ENCODE measurements at regions not wholly inside any gene's neighbourhood (a gene's known extent, or its start where the extent isn't known, plus 50 kb on each side); places are given as distances from the start of the nearest gene placed in this dataset.

DNA sequence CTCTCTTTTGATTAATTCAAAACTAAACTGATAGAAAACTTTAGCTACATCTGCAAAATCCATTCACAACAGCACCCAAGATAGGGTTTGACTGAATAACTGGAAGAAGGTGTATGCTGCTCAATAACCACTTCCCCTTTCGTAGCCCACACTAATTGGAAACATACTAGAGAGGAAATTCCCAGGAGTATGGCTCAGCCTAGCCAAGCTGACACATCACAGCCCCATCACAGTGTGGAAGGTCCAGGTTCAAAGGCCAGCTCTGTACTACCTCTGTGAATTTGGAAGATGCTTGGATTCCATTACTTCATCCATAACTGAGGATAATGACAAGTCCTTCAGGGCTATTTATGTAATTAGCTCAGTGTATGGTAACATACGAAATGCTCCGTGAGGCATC is 185.4 kb downstream of the FBXO15 start:
- no peak for DNase-seq

DNA sequence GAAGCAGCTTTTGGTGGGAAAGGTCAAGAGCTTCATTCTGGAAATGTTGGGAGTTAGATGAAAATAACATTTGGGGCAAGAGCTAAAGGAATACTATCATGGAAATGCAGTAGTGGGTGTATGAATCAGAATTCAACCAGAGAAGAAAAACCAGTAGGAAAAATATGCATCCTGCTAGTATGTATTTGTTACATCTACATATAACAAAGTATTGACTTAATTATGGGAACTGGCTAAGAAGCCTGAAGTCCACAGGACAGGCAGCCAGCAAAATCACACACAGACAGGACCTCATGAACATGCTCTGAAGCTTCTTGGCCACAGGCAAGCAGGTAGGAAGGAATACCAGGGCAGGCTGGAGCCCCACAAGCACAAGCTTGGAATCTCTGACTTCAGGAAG is 185.8 kb downstream of the FBXO15 start:
- DNase-seq: no peak

DNA sequence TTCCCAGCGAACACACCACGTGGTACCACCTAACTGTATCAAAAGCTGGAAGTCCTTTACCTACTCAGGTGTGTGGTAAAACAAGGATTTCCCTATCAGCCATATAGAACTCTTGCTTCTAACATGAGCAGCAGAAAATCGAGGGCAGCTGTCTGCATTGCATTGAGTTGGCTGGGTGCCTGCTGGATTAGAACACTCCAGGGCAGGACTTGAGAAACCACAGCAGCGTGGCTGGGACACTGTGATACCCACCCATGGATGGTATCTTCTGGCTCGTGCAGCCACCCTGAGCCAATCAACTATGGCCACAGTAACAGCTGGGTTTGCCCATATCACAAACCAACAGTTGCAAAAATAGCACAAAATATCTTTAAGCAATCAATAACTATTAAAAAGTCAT is 188.3 kb downstream of the FBXO15 start:
- DNase-seq: no peak

DNA sequence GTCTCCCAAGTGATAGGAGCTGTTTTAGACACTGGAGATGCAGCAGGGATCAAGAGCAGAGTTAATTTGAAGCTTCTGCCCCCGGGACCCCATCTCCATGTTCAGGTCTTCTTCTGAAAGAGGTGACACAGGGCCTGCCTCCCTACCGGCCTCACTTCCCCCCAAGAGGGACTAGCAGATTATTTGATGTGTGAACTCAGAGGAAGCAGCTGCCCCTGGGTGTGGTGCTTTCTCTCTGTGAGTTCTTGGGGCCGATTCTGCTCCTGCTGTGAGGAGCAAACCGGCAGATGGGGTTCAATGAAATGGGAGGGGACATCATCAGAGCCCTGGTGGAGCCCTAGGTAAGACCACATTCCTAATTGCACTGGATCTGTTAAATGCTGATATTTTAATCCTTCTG is 193.4 kb downstream of the FBXO15 start:
- no peak for DNase-seq

DNA sequence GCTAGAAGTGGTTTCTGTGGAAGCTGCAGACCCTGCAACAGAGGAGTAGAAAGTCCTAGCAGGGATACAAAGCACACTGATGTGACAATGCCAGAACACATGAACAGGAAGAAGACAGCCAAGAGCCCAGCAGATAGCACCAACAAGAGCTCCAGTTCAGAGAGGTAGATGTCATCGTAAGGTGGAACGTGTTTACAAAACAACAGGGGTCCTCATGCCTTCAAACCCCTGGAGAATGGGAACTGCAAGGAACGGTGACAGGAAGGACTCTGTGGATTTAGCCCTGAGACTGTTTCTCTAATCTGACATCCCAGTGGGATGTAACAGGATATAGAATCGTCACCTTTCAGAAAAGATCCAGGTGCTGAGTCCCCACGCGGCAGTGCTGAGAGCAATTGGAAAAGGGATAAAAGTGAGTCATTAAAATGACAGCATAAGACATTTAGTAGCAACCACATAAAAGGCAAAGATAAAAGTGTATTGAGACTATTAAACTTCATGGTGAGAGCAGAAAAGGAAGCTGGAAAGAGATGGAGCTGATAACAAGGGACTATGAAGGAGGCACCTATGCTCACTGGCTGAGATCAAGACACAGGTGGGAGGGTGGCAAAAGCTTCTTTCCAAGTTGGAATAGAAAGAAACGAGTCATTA is 195.2 kb downstream of the FBXO15 start:
- no peak for DNase-seq

DNA sequence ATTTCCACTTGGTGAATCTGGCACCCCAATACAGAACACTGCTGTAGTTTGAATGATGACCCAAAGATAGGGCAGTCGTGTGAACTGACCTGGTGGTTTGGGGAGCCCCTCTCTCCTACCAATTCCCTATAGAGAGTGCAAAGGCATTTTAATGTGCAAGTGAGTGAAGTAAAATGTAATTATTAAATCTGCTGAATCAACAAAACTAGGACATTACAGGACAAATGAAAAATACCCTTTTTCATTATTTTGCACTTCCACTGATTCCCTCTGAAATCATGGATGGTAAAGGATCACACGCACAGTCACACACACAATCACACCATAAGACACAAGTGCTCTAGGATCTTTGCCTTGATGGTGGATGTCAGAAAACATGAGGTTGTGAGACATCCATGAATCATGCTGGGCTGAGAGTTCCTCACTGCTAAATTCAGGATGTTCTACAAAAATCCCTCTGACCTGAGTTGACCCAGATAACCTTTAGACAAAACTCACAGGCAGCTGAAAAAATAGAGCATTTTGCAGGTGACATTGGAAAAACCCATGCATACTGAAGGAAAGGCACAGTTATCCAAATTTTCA is 197.4 kb downstream of the FBXO15 start:
- no peak for DNase-seq

DNA sequence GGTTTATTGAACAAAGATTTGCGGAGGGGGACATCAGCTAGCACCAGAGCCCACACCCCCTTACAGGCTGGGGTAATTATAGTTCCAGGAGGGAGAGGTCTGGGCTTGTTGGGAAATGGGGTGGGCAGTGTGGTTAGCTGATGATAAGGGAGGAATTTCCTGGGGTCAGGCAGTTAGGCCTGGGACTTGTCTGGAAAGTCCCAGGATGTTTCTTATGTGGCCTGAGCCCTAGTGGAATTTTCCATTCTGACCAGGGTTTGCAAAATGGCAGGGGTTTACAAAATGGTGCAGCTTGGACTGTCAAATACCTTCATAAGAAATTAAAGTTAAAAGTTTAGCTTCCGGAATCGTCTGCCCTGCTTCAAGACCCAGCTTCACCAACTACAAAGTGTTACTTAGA is 199.1 kb downstream of the FBXO15 start:
- no peak for DNase-seq

DNA sequence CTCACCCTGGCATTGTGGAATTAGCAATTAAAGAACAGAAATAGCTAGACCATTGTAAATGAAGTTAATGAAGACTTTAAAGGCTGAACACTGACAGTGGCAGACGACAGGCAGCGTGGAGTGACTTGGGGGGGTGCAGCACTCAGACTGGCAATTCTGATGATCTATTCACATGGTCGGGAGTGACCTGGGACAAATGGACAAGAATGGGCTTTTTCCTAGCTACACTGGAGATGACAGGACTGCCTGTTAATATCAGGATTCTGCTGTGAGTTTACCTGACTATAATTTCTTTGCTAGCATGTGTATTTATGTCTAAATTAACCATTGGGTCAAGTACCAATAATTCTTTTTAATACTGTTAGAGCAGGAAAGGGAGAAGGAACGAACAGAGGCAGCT is 199.6 kb downstream of the FBXO15 start:
- no peak for DNase-seq

DNA sequence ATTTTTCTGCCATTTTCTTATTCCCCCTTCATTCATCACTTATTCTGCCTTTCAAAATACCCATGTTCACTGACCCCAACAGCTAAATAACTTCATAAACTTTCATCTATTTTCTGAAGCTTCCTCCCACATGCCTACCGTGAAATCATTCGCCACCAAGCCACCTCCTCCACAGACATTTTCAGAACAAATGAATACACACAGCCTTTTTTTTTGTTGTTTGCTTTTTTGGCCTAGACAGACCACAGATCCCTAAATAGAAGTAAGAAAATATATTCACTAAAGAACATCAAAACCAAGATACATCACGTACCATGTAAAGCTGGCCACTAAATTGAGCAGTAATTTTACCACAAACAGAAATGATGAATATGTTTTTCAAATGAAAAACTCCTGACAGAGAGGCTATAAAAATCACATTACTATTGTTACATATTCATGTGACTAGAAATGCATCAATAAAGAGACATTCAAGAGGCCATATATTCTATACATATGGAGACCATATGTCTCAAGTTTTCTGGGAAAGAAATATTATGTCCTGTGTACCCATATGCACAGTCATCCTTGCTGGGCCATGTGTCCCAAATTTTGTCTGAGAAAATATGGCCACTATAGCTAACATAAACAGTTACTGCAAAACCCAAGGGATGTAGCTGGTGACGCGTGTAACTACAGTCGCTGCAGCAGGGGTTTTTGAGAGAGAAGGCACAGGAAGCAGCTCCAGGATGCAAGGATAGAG is 200.3 kb downstream of the FBXO15 start:
- no peak for DNase-seq

DNA sequence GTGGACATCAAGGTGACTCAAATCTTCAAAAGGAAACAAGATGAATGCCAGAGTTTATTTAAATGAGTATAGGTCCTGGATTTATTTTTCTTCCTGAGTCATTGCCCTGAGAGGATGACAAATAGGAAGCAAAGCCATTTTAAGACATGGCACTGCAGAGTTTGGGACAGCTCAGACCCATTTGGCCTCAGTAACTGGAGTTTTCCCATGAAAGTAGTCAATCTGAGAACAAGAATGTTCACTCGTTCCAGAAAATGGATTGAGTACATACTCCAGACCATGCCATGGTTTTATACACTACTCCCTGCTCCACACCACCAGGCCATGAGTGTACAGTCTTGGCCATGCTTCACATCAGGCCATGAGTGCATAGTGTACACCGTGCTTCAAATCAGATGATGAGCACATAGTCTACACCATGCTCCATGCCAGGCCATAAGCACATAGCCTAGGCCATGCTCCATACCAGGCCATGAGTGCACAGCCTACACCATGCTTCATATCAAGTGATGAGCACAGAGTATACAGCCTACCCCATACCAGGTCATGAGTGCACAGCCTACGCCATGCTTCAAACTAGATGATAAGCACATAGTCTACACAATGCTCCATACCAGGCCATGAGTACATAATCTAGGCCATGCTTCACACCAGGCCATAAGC is 202.4 kb downstream of the FBXO15 start:
- no peak for DNase-seq

DNA sequence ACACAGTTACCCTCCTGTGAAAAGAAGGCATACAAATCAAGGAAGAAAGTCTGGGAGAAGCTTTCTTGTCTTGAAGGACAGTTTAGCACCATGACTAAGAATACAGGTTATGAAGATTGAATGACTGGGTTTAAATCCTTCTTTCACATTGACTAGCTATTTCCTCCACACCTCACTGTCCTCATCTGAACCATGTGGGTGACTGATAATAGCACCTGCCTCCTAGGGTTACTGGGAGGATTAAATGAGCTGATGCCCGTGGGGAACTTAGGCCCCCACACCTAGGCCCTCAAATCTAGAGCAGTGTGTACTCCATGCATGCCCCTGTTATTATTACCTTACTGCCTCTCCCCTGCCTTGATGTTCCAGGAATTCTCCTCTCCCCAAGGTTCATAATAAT is 202.9 kb downstream of the FBXO15 start:
- DNase-seq: no peak

DNA sequence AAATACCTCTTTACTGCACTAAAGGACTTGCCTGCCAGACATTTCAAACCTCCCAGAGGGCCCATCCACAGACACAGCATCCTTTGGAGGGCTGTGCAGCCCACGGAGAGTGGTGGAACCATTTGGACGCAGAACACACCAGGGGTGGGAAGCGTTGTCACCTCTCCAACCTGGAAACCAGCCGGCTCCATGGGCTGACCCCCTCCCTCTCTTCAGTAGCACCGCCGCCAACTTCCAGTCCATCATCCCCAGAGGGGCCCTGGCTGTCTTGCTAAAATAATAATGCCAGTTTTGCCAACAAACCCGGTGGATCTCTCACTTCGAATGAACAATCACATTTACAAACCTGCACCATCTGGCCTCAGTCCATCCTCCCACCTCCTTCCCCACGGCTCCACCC is 203.9 kb downstream of the FBXO15 start:
- DNase-seq: no peak

DNA sequence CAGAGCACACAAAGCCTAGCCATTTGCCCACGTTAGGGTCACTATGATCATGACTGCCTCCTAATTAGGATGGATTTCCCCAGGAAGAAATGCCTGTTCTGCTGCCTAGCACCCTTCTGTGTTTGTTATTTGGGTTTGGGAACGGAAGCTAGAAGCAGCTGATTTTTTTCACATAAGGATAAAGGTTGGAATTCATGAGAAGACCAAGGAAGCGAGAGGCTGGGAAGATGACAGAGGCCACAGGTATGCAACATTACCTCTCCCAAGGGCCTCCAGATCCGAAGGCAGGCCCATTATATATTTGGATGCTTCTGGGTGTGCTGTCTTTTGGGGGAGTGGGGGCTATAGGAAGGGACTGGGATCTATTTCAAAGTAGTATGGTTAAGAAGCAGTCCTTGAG is 204.7 kb downstream of the FBXO15 start:
- no peak for DNase-seq

DNA sequence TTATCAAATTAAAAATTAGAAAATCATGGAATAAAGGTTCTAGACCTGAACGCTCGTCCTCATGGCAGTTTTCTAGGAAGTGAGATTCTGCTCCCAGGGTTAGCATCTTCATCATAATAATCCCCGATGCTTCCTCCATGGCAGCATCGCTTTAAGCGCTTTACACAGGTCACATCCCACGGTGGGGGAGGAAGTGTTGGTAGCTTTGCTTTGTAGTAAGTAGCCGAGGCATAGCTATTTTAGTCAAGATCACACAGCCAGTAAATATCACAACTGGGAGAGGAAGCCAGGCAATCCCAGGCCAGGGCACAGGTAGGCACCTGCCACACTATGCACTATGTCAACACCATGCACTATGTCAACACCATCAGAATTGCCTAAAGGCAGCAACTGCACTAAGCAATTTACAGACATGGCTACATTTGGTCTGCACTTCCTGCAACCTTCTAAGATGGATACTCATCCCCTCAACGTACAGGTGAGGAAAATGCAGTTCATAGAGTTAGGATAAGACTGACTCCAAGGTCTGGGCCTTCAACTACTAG is 205.5 kb downstream of the FBXO15 start:
- no peak for DNase-seq

DNA sequence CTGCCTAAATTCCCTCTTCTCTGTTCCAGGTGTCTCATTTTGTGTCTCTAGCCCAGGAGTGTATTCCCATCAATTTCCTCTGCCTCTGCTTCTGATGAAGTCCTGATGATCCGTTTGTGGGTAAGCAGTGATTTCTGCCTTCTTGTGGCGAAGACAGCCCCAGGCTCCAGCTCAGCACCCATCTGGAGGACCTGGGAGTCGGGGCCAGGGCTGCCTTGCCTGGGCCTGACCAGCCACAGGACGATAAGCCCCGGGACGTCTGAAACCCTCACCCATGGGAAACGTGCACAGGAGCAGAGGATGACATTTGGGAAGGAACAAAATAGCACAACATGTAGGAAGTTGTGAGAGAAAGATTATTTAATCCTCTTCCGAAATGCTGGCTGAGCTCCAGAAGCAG is 206.9 kb downstream of the FBXO15 start:
- no peak for DNase-seq

DNA sequence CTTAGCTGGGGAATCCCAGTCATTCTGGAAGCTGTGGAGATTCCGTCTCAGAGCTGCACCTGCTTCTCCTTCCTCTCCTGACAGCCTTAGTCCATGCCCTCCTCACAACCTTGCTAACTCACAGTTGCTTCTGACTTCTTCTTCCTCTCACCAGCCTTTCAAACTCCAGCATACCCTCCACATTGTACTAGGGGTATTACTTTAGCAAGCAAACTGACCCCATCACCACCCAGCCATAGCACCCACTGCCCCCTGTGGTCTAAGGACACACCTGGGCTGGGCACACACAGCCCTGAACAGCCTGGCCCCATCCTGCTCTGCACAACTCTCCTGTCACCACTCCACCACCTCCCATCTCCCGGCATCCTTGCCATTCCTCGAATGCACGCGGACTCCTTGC is 208.2 kb downstream of the FBXO15 start:
- DNase-seq: no peak

DNA sequence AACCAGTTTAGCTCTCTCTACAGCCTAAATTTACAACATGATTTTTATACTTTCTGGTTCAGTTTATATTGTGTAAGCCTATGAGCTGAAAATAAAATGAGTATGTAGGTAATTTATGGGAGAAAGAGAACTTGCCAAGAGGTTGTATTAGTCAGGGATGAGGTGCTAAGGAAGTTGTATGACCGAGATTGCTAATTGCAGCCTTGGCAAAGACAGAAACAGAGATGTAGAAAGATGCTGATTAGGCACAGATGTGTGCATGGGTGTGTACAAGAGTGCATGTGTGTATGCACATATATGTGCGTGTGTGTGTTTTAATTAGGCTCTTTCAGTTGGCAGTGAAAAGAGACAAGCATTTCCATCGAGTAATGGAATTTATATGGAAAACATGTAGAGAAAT is 213.9 kb downstream of the FBXO15 start:
- no peak for DNase-seq

DNA sequence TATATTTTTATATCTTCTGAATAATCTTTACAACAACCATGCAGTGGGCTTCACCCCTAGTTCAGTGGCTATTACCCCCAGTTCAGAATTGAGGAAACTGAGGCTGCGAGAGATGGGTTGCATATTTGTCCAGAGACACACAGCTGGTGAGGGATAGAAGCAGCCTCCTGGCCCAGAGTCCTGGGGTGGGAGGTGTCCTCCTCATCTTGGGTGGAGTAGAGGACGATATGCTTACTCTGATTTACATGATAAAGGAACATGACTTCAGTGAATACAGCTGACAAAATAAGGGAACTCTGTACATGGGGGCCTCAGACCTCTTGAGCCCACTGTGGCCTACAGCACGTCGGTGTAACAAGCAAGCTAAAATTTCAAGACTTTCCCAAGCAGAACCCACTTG is 214.7 kb downstream of the FBXO15 start:
- no peak for DNase-seq

DNA sequence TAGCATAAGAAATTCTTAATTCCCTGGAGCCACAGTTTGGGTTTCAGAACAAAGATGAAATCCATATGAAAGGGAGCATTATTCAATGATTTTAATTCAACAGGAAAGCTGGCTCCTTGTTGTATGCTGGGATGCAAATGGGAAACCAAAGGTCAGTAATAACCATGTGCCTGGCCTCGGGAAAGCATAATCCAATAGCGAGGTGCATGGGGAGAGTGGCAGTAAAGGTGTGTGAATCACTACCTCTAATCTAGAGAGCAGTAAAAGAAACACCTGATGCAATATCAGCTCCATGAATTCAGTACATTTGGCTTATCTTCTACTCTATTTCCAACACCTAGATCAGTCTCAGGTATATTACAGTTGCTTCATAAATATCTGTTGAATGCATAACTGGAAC is 220.1 kb downstream of the FBXO15 start:
- no peak for DNase-seq

DNA sequence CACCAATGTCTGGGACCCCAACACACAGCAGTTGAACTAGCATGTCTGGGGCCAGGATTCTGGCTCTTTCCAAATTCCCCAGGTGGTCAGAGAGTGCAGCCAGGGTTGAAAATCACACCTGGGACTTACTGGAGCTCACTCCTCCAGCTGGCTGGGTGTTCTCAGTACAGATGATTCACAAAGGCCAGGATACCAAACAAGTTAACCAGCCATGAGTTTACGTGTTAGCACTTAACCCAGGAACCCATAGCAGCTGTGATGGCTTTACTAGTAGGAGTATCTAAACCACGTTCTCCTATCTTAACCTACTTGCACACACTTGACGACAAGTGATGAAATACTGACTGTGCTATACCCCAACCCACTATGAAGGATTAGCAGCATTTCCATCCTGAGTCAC is 222.8 kb downstream of the FBXO15 start:
- no peak for DNase-seq

DNA sequence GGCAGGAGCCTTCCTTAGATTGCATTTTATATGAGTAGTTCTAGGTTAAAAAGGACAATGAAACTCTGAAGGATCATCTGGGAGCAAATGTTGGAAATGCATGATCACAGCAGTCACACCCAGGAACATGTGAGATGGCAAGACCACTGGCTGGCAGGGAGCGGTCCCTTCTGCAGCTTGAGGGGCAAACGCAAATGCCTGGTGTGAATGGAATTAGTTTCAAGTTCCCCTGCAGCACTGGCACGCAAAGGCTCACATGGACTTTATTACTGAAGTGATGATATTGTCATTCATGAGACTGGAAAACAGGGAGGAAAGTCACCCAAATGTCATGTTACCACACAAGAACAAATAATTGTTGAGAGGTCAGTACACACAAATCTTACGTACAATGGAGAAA is 223.3 kb downstream of the FBXO15 start:
- DNase-seq: no peak

DNA sequence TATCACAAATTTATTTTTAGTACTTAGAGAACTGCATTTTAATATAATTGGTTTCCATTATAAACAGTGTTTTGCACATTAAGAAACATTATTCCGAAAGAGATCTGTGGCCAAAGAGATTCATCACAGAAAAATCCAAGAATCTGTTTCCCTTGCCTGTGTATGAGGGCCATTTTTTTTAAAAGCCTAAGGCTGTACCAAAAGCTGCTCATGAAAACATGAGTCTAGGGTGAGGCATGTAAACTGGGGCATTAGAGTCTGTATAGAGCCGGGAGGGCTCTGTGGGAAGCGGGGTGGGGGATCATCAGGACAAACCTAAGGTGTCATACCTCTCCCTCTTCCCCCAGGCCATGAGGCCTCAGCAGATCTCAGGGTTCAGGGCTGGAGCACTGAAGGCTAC is 223.8 kb downstream of the FBXO15 start:
- DNase-seq: no peak

DNA sequence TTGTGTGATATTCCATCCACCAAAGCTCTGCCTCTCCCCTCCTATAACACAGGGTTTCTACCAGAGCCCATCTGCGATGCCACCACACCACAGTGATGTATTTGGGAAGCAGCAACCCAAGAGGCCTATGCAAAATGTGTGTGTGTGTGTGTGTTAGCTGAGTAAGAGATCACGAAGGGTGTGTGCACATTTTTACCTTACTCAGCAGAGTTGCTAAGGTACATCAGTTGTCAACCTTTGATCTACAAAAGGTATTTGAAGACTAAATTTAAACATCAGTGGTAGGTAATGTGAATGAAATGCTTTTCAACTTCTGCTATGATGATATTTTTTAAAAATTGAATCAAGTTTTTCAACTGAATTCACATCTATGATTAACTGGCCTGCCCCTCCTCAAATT is 227.6 kb downstream of the FBXO15 start:
- DNase-seq: no peak

DNA sequence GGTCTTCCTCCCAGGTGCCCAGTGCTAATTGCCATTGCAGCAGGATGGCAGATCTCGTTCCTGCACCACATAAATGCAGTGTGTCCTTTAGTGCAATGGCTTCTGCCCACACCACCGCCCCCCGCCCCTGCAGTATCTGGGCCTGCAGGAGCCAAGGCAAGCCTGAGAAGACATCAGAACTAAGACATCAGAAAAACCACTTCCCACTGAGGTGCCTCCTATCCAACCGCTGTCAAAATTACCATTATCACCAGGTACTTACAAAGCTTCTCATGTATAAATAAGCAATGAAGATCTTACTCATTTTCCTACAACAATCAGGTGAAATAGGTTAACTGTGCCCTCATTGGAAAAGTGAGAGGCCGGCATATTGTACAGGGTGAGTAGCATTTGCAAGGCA is 228.8 kb downstream of the FBXO15 start:
- no peak for DNase-seq

Data from midbrain (tissue), 1 donor.